ENCODE measurements at regions not wholly inside any gene's neighbourhood (a gene's known extent, or its start where the extent isn't known, plus 50 kb on each side); places are given as distances from the start of the nearest gene placed in this dataset.

DNA sequence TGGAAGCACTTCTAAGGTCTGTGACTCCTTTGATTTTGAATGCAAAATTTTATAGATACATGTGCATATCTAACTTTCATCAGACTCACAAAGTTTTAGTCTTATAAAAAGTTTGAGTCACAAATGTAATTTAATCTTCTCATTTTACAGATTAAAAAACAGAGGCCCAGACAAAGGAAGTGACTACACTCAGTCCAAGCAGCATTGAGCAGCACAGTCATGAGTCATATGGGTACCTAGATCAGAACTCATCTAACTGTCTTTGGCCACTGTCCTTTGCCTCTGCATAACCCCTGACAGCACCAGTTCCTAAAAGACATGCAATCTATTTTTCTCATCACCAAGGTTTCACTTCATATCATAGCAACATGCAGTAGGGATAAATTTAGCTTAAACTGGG lies 210.7 kb upstream of the KCNH8 start:
- H3K27ac Mint-ChIP-seq = no peak overlapping the region

More for the DNA sequence above, 210.7 kb upstream of the KCNH8 start:
- Mint-ChIP-seq H3K36me3 (ENCODE audit: insufficient read depth in 1 of 3, low read depth in 3 of 3) (no peaks in the 10 kb centered on the region; a peak in 1 of 7 replicates), H3K27me3 (ENCODE audit: low read depth) (no peaks in the 10 kb centered on the region), H3K4me1 (peaks cover 3% of the 10 kb centered on the region in 2 experiments; a peak in 3 of 4 replicates), H3K9me3 (no peaks in the 10 kb centered on the region; a peak in 1 of 5 replicates), H3K4me3 (no peak overlapping the region)
- H2BK12ac ChIP-seq (ENCODE audit: insufficient read length, low read depth, low read length) = no peak overlapping the region
- no peak overlapping the region for H3K14ac ChIP-seq (ENCODE audit: insufficient read depth, low read length)
- TF ChIP-seq, protein P1, sequence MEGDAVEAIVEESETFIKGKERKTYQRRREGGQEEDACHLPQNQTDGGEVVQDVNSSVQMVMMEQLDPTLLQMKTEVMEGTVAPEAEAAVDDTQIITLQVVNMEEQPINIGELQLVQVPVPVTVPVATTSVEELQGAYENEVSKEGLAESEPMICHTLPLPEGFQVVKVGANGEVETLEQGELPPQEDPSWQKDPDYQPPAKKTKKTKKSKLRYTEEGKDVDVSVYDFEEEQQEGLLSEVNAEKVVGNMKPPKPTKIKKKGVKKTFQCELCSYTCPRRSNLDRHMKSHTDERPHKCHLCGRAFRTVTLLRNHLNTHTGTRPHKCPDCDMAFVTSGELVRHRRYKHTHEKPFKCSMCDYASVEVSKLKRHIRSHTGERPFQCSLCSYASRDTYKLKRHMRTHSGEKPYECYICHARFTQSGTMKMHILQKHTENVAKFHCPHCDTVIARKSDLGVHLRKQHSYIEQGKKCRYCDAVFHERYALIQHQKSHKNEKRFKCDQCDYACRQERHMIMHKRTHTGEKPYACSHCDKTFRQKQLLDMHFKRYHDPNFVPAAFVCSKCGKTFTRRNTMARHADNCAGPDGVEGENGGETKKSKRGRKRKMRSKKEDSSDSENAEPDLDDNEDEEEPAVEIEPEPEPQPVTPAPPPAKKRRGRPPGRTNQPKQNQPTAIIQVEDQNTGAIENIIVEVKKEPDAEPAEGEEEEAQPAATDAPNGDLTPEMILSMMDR (conservative IDR thresholded peaks at IDR 0.05) = no peak
- H3K56ac ChIP-seq (ENCODE audit: insufficient read length, low read depth, low read length) = no peak overlapping the region
- H2BK20ac ChIP-seq (ENCODE audit: low read depth, low read length, poor library complexity, severe bottlenecking) = no peak overlapping the region
- H4K8ac ChIP-seq (replicated peaks; ENCODE audit: insufficient read length, low read depth, low read length) = no peak overlapping the region
- H2BK120ac ChIP-seq (ENCODE audit: low read depth, low read length, poor library complexity, severe bottlenecking) = no peak overlapping the region
- no peak overlapping the region for H3K18ac ChIP-seq (ENCODE audit: insufficient read length, low read depth, low read length)
- H3K23ac ChIP-seq (ENCODE audit: insufficient read length, low read depth, low read length) = no peak overlapping the region
- H2BK15ac ChIP-seq (ENCODE audit: low read depth, low read length) = no peak overlapping the region
- no peak for DNase-seq
- no peak overlapping the region for H3T11ph ChIP-seq (ENCODE audit: low read length)
- H3K4me1 ChIP-seq (ENCODE audit: insufficient read depth, low read length) = no peaks in the 10 kb centered on the region
- no peak overlapping the region for H2BK5ac ChIP-seq (ENCODE audit: insufficient read length, low read length)
- H4K91ac ChIP-seq (ENCODE audit: insufficient read length, low read depth, low read length) = no peak overlapping the region
- H4K5ac ChIP-seq (ENCODE audit: insufficient read length, low read depth, low read length) = no peak overlapping the region
- H3K79me1 ChIP-seq (ENCODE audit: insufficient read depth, low read depth, low read length, poor library complexity, severe bottlenecking) = no peaks in the 10 kb centered on the region
- H3K9ac ChIP-seq (ENCODE audit: extremely low read depth, insufficient read length, low read length) = no peak overlapping the region
- no peaks in the 10 kb centered on the region for H3K79me2 ChIP-seq (ENCODE audit: insufficient read depth, low read length)
- no peak overlapping the region for H3K4me2 ChIP-seq (ENCODE audit: insufficient read depth, insufficient read length, low read length)
- no peak overlapping the region for H3K27ac ChIP-seq (ENCODE audit: insufficient read length, low read depth, low read length)
- H2AK5ac ChIP-seq (ENCODE audit: insufficient read length, low read length) = no peak overlapping the region
- H3K23me2 ChIP-seq (ENCODE audit: insufficient read length, low read depth, low read length, poor library complexity, severe bottlenecking) = no peaks in the 10 kb centered on the region
- H3K9me3 ChIP-seq (ENCODE audit: control insufficient read depth, low read depth, low read length) = no peaks in the 10 kb centered on the region
- no peaks in the 10 kb centered on the region for H3K27me3 ChIP-seq (ENCODE audit: insufficient read depth, low read length)
- no peaks in the 10 kb centered on the region for H4K20me1 ChIP-seq (ENCODE audit: control insufficient read depth, insufficient read depth, insufficient read length)
- no peak overlapping the region for H2AFZ ChIP-seq (ENCODE audit: low read length)
- H3K4ac ChIP-seq (ENCODE audit: low read depth, low read length) = no peak overlapping the region
